Stimulated activated CD4-positive, alpha-beta T cell treated with anti-CD3 and anti-CD28 coated beads, Interleukin-2, amount 100 ng/mL, for 48 hours (primary cell): ENCODE measurements at regions not wholly inside any gene's neighbourhood (a gene's known extent, or its start where the extent isn't known, plus 50 kb on each side); places are given as distances from the start of the nearest gene placed in this dataset.
"Not testable (repeated sequence)": the region's sequence is repeated elsewhere in the genome, so short reads cannot be mapped to it uniquely, and the experiment has no call there.

ENCODE experiments used
- DNase-seq, 2 donors: peaks; one replicate each; pipeline ENCODE4 v3.0.0-alpha.2; 2020

DNA sequence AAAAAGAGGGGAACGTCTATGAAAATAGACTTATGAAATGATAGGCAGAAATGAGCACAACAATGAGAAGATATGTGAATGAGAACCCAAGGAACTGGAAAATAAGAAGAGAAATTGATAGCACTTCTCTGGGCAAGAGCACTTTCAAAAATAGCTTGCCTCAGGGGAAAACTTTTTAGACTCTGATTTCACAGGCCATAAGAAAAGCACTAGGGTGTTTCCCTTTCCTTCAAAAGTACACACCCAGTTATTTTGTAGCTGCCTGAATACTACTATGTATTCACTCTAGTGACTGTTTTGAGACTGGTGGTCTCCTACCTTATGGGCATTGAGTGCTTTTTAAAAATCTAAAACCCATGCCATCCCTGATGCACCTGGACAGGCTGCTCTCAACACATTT lies 172.3 kb upstream of the SOX6 start:
- no peak for DNase-seq

- DNase-seq = no peak
Observed at GRCh38 chr11:16527525-16528246, 171.3 kb upstream of the SOX6 start.

GRCh38 chr11:16526947-16527346 lies 170.6 kb upstream of the SOX6 start:
- DNase-seq = no peak

DNA sequence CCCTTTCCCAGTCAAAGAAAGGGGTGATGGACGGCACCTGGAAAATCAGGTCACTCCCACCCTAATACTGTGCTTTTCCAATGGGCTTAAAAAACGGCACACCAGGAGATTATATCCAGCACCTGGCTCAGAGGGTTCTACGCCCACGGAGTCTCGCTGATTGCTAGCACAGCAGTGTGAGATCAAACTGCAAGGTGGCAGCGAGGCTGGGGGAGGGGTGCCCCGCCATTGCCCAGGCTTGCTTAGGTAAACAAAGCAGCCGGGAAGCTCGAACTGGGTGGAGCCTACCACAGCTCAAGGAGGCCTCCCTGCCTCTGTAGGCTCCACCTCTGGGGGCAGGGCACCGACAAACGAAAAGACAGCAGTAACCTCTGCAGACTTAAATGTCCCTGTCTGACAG lies 164.4 kb upstream of the SOX6 start:
- not testable (repeated sequence) for DNase-seq

- no peak for DNase-seq
Observed at GRCh38 chr11:16512899-16513241, 156.5 kb upstream of the SOX6 start.

DNA sequence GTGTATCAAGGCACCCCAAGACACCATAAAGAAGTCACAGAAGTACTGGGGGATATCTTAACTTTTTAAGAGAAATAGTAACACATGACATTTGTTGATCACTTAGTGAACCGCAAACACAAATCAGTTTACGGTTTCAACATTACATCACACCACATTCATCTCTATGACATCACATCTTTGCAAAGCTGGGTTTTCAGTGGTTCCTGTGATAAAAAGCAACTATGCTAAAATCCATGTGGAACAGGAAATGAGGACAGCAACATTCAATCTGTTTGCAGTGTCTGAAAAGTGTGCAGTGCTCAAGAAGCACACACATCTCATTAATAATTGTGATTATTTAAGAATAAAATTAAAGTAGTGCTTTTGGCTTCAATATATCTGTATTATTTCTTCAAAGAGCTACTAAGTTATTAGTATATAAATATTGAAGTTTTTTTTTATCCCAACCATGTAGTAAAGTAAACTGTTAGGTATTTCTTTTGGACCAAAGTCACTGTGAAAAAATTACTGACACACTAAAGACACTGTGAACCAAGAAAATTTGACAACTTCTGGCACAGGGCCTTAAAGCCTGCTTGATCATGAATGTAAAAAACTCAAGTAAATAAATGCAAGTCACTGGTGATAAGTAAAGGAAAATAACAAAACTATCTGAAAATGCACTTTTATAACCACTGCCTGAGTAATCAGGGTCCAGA lies 156.0 kb upstream of the SOX6 start:
- no peak for DNase-seq

DNA sequence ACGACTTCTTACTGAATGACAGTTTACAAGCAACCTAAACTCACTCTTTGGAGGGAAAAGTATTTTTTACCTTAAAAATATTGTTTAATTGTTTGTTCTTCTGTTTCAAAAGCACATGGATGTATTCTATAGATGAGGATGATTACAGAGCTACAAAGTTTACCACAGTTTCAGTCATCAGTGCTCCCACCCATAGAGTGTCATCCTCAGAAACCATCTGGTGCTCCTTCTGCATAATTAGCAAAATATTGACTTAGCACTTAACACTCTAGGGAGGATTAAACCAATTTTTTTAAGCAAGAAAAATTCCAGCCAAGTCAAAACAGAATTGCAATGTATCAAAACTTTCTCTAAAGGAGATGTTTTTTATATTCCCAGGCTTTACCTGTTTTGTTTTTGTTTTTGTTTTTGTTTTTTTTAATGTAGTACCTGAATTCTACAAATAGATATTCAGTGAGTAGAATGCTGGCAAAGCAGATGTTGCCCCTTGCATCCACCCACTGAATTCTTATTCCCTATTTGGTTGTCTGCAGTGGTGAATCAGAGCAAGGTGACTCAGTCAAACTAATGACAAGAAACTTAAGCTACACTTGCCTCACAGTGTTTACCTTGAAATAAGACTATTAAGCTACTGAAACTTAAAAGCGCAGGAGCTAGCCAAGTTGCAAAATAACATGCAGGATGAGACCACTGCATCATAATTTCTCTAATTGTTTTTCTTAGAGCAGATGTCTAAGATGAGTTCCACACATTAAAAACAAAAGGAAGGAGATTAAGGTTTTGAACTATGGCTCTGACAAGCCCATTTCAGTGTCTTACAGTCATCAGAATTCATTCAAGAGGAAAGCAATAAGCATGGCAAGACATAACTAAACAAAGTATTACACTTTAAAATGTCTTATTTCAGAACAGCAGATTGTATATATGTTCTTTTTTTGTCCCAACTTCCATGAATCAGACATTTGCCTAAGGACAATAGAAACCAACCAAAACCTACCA lies 155.1 kb upstream of the SOX6 start:
- no peak for DNase-seq

DNA sequence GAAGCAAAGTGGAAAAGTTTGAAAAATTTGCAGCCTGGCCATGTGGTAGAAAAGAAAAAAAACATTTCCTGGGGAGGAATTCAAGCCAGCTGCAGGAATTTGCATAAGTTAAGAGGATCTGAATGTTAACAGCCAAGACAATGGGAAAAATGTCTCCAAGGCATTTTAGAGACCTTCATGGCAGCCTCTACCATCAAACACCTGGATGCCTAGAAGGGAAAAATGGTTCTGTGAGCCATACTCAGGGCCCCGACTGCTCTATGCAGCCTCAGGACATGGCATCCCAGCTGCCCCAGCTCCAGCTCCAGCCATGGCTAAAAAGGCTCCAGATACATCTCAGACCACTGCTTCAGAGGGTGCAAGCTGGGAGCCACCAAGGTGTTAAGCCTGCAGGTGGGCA lies 149.1 kb upstream of the SOX6 start:
- no peak for DNase-seq

GRCh38 chr11:16503891-16504290 lies 147.5 kb upstream of the SOX6 start:
- not testable (repeated sequence) for DNase-seq

GRCh38 chr11:16494918-16495691 lies 138.8 kb upstream of the SOX6 start:
- no peak for DNase-seq

- DNase-seq = no peak
Observed at GRCh38 chr11:16484434-16484833, 128.1 kb upstream of the SOX6 start.

GRCh38 chr11:16474659-16475058 lies 118.3 kb upstream of the SOX6 start:
- no peak for DNase-seq

- DNase-seq = no peak
Observed at GRCh38 chr11:16469968-16470367, 113.6 kb upstream of the SOX6 start.

DNA sequence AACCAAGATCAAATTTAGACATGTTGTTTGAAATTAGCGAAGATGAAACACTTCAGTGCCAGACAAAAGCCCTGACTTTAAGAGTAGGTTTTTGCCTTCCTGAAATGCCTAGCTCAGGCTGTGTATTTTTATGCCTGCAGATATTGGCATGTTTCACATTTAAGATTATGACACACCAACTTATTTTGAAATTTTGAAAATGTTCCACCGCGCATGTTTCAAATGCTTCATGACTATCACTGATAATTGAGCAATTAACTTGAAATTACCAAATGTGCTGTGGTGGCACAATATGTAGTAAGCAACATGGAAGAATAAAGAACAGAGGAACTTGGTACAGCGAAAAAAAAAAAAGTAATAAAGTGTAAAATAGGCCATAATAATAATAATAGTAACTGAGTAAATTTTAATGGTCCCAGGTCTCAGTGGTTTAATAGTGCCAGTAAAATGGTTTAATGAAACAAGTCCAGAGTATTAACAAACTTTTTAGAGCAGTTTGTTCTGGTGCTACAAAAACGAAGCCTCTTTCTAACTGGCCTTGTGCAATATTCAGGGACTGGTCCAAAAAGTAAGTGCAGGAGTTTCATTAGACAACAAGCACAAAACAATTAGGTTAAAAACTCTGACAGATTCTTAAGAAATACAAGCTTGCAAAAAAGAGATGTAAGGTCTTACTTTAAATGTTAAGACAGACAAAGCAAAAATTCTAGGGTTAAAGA lies 112.5 kb upstream of the SOX6 start:
- DNase-seq = no peak

- DNase-seq = no peak
Observed at GRCh38 chr11:16460508-16460907, 104.2 kb upstream of the SOX6 start.

- no peak for DNase-seq
Observed at GRCh38 chr11:16456366-16456765, 100.0 kb upstream of the SOX6 start.

DNA sequence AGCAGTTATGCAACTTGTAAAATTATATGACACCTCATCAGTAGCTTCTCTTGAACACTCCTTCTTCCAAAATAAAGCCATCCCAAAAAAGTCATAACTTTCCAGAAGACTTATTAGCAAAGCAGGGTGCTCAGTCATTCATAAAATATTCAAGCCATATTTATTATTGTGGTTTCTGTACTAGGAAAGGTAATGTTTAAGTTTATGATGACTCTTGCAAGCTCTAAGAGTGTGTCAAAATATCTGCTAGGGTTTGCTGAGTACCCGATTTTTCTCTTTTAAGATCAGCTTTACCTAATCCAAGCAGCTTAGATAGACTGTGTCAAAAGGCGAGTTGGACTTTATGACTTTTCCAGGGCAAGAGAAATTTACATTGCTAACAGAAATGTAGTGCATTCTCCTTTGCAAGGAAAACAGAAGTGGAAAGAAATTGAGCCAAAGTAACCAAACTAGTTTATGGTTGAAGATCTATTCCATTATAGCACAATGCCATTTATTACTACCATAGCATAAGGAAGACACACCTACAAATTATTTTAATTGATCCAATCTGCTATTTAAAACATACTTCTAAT lies 98.0 kb upstream of the SOX6 start:
- DNase-seq = no peak

DNA sequence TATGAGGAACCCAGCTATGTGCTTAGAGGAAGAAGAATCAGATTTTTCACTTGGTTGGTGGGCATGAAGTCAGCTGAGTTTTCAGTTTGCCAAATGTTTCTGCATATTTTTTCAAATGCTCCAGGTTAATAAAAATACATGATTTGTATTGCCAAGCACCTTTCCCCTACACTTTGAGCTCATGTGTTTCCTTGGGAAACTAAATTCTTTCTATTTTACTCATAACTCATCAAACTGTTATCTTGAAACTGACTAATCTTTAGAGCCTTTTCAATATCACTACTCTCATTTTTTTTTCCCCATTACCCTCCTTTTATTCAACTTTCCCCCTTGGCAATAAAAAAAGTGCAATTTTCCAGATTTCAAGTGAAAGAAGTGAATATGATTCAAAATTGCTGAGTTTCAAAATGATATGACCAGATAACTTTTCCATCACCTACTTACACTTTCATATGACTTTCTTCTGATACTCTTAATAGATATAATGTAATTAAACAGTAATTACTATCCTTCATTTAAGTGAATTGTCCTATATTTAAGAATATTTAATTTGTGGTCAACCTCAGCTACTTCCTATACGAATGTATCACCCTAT lies 91.9 kb upstream of the SOX6 start:
- DNase-seq = no peak

- no peak for DNase-seq
Observed at GRCh38 chr11:16441461-16441860, 85.1 kb upstream of the SOX6 start.

DNA sequence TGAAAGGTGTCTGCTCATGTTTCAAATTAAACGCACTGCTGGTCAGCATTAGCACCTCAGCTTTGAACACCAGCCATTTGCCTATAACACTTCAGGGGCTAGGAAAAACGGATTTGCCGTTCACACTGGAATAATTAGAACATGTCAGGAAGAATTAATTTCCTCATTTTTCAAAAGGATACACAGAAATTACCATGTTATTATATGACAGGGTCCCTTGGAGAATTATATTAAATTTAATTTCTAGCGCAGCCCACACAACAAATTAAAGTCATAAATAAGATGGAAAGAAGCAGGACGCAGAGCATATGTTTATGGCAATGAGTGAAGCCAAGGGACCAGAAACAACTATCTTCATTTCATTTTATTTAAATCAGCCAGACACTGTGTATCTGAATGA lies 83.8 kb upstream of the SOX6 start:
- DNase-seq = no peak

- no peak for DNase-seq
Observed at GRCh38 chr11:16434036-16434435, 77.7 kb upstream of the SOX6 start.
